ENCODE measurements at regions not wholly inside any gene's neighbourhood (a gene's known extent, or its start where the extent isn't known, plus 50 kb on each side); places are given as distances from the start of the nearest gene placed in this dataset.

DNA sequence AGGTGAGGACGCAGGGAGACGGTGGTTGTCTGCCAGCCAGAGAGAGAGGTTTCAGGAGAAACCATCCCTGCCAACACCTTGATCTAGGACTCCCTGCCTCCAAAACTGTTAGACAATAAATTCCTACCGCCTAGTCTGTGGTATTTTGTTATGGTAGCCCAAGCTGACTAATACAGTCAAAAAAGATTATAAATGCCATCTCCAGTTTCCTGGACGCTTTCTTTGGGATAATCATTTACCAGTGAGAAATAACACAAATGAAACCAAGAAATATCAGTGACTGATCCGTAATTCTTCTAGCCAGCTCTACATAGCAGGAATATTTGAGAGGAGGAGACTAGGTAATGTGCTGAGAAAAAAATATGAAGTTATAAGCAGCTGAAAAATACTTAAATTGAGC lies 707.8 kb upstream of the LMCD1 start:
- no peak for DNase-seq

DNA sequence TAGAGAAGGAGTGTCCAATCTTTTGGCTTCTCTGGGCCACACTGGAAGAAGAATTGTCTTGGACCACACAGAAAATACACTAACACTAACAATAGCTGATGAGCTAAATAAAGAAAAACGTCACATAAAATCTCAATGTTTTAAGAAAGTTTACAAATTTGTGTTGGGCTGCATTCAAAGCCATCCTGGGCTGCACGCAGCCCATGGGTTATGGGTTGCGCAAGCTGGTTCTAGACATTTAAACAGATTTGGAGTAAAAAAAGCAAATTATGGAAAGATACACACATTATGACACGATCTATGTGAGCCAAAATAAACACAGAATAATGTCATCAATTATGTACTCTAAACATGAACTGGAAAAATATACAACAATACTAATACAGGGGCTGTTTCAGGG lies 703.3 kb upstream of the LMCD1 start:
- no peak for DNase-seq

DNA sequence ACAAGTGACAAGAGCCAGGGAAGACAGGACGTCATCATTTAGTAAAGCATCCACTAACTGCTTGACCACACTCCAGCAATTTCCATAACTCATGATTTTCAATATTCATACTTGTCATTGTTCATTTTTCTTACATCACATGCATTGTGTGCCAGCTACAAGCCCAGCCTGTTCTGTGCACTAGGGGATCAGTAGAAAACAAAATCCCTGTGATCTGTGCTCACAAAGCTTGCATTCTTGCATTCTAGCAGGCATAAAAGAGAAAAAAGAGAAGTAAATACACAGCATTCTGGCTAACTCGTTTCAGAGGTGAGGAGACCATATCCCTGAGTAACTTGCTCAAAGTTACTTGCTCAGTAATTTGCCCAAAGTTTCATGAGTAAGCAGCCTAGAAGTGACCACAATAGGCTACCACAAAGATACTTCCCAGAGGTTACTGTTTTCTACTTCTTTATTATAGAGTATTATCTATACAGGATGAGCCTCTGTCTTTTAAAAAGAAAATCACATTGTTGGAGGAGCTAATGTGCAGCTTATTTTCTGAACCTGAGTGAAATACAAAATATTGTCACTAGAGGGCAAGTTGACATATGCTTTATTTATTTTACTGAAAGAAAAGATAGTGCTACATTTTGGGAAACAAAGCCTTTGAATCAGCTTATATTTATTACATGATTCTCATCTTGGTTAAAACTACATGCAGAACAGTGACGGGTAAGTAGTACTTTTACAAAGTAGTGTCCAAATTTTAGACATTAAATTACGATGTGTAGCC lies 701.4 kb upstream of the LMCD1 start:
- DNase-seq = no peak

DNA sequence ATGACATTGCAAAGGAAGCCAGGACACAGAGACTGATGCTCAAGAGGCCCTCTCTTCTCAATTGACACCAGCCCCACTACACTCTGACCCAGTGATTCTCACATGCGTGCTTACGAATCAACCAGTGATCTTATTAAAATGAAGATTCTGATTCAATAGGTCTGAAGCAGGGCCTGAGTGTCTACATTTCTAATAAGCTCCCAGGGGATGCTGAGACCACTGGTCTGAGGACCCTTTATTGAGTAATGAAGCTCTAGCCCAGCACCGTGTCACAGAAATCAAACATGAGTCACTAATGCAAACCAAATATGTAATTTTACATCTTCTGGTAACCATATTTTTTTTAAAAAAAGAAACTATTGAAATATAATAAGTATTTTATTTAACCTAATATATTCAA lies 689.1 kb upstream of the LMCD1 start:
- no peak for DNase-seq

DNA sequence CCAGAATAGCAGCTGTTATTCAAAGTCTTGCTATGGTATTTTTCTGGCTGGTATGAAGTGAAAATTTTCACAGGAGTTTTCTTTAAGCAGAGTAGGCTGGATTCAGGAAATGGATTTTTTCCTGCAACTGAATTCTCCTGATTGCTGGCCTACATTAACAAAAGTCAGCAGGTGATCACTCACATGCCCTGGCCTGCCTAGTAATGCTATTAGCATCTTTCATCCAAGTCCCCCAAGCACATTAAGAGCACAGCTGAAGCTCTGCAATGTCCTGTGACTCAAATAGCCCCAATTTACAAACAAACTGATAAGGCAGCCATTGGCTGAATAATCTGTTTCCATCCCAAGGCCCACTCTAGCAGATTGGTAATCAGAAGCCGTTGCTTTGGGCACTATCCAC lies 688.3 kb upstream of the LMCD1 start:
- DNase-seq = no peak

DNA sequence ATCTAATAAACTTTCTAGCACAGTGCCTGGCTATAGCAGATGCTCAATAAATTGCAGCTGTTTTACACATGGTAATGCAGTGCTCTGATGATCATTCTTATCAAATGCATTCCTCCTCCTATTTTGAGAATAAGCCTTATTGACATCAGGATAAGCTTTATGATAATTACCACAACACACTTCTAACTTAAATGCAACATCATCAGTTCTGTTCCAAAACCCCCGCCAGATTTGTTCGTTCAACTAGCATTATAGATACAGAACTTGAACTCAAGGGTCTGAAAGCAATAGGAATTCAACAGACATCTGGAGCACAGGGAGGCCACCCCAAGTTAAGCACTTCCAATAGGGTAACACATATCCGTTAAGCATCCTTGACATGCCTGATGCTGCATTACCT lies 684.4 kb upstream of the LMCD1 start:
- DNase-seq = no peak

DNA sequence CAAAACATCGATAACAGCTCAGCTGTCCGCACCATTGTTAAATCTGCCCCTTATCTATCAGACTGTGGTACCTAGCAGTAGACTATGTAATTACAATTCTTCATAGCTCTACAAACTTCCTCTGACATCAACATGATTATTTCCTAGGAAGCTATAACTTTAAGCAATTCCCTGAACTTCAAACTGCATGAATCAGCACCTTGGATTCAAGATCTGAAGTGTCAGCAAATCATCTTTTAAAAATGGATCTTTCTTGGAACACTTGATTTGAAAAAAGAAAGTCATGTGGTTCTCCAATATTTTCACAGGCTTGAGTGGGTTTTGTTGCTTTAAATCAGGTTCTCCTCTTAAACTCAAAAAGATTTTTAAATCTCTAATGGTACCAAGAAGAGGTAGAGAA lies 680.7 kb upstream of the LMCD1 start:
- DNase-seq = no peak

DNA sequence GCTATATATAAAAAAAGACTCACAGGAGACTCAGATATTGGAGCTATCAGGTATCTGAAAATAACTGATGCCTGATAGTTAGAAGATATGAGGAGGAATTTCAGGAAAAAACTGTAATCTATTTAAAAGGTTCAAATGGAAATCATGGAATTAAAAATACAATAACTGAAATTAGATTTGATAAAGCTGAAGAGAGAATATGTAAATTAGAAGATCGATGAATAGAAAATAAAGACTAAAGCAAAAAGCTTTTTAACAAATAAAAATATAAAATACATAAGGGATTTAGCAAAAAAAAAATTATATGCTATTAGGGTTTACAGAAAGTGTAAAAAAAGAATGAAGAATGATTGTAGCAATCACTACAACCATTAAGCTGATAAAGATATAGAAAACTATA lies 679.8 kb upstream of the LMCD1 start:
- DNase-seq = no peak

DNA sequence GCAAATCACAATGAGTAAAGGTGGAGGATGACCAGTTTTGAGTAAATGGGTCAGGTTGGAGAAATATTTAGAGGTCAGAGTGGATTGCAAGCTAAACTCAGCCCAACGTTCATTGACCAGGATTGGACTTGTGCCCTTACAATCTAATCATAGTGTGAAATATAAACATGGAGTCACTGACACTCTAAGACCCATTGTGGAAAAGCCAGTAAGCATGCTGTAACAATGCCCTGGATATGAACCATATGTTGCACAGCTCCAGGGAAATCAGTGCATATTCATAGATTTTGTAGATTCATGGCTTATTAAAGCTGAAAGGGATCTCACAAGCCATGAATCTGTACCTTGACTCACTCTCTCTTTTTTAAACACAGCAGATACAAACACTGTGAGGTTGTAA lies 660.2 kb upstream of the LMCD1 start:
- DNase-seq = no peak

DNA sequence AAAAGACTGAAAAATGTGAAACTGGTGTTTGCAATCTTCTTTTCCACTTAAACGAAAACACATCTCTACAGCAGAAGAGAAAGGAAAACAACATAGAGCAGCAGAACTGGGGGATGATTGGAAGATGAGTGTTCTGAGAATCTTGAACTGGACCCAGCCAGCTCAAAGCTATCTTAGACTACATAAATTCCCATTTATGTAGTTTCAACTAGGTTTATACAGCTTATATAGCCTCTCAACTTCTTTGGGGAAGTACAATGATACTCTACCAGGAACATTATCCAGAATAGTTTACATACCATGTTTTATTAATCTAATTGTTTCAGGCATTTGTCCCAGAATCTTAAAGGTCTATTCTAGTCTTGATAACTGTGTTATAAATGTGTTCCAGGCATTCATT lies 658.2 kb upstream of the LMCD1 start:
- no peak for DNase-seq

DNA sequence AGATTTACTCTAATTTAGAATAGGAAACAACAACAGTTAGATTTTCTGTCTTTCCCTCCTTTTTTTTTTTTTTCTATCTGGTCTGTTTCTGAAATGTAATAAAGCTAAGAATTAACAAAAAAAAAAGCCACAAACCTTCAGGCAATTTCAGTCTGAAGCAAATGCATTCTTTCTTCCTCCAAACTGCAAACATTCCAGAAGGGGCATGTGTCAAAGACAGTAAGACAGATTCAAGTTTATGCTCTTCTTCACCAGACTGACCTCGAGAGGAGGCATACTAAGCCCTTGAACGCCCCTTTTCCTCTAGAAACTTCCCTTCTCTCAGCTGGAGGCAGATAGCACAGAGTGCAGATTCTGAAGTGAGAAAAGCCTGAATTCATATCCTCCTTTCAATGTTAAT lies 654.6 kb upstream of the LMCD1 start:
- no peak for DNase-seq

DNA sequence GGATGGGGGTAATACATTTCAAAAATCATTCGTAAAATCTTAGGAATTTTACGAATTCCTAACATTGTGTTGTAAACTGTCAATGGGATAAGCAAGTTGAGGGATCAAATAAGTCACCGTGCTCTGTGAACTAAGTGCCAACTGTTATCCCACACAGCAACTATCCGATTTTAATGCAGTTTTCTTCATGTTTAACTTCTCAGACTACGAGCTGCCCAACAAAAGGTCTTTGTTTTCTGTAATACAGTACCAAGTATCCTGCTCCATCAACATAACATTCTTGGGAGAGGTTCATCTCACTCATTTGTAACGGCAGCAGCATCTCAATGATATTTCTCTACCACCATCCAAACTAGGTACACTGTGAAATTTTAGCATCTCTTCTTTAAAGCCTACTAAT lies 654.1 kb upstream of the LMCD1 start:
- no peak for DNase-seq

DNA sequence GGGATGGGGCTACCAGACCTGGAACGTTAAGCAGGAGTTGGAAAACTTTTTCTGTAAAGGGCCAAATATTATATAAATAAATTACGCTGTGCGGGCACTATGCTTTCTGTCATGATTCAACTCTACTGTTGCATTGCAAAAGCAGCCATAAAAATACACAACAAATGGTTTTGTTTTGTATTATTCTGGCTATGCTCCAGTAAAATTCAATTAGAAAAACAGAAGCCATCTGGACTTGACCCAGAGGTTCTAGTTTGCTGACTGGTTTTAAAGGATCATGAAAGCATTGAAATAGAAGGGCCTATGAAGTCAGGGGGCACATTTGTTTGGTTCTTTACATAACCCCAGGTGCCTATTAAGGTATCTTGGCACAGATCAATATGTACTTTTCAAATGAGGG lies 647.4 kb upstream of the LMCD1 start:
- DNase-seq = no peak

DNA sequence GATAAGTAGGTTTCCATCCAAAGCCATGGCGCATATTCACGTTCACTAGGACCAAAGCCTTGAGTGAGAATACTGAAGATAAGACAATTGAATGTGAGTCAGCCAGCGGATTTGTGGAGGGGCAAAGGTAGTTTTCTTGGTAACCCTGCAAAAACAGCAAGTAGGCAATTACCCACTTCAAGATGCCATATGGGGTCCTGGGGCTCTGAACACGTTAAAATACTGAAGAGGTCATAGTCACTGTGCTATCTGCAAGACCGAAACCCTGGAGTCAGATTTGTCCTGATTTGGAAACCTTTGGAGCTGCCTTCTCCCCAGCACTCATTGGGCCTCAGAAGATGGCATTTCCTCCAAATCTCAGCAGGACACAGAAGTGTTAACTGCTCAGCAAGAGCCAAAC lies 646.9 kb upstream of the LMCD1 start:
- DNase-seq = no peak

DNA sequence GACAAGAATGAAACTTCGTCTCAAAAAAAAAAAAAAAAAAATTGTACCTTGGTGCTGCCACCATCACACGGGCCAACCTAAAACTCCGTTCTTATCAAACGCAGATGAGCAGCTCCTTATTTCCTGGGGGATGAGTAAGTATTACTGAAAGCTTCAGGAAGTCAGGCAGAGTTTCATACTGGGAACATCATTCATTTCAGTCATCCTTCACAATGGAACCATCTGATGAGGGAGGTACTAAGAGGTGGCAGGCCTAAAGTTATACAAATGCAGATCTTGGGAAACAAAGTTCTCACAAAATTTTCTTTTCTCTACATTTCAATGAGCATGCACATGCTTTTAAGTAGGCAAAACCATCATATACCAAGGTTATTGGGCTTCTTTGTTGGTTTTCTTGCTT lies 636.0 kb upstream of the LMCD1 start:
- no peak for DNase-seq

DNA sequence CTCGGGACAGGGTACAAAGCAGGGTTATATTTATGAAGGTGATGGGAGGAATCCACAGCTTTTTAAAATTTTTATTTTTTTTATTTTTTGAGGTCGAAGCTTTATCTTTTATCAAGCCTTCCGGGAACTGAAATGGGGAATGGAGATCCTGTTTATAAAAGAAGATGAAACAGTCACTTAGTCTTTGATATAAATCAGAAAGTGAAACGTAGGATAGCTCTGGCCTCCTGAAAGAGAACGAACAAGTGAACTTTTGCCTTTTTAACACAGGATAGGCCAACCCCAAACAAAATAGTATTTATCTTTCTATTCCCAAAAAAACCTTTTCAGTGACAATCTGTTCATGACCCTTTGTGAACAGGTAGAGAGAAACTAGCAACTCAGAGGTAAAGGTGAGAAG lies 634.0 kb upstream of the LMCD1 start:
- no peak for DNase-seq

DNA sequence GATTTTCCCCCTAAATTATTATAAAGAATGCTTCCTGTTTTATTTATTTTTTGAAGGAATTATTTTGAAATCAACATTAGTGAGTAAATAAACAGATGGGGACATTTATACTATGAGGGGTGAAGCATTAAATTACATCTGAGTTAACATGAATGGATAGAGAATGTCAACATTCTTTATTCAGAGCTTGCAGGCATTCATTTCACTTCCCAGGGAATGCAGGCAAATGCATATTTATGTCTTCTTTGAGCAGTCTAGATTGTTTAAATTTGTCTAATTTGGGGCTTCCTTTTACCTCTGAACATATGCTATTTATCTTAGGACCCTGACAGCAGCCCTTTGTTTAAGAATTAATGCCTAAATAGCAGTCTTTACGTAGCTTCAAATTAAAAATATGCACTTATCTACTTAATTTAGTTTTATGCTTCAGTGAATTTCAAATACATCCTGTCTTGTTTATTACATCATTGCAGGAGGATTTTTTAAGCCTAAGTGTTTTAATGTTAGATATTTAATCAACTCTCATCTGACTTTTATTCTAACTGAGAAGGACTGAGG lies 630.5 kb upstream of the LMCD1 start:
- no peak for DNase-seq

DNA sequence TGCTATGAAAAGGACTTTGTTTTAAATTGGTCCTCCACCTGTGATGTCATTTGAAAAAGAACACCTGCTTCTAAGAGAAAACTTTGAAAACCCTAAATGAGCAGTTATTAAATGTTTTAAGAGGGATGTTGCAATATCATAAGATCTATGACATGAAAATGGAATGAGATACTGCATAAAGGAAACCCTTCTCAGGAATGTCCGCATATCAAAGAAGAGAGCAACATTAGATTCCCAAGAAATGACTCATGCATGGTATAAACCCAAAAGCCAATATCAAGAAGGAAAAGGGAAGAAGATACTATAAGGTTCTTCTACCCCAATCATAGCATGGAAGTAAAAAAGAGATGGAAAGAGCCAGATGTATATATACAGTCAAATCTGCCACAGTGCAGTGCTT lies 627.5 kb upstream of the LMCD1 start:
- DNase-seq = no peak

DNA sequence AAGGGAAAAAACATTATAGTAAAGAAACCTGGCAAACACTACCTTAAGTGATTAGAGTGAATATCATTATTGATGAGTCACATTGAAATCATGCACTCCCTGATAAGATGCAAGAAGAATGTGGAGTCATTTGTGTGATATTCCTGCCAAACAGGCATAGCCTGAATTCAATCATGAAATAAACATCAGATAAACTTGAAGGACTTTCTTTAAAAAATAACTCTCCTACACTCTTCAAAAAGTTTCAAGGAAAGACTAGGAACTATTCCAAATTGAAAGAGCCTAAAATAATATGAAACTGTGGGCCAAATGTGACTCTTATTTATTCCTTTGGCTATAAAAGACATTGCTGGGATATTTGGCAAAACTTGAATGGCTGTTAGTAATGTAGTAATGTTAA lies 625.7 kb upstream of the LMCD1 start:
- DNase-seq = no peak

DNA sequence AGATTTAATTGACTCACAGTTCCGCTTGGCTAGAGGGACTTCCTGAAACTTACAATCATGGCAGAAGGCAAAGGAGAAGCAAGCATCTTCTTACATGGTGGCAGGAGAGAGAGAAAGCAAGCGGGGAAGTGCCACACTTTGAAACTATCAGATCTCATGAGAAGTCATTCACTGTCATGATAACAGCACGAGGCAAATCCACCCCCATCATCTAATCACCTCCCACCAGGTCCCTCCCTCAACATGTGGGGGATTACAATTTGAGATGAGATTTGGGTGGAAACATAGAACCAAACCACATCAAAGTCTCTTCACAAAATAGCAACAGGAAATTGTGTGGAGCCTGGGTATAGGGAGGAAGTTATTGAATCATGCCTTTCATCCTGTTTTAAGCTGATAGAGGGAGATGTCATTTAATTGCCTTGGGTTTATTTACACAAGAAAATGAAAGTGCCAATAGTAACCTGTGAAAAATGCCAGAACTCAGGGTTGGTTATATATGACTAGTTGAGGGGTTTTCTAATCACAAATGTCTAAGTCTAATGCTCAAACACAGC lies 624.8 kb upstream of the LMCD1 start:
- DNase-seq = no peak

DNA sequence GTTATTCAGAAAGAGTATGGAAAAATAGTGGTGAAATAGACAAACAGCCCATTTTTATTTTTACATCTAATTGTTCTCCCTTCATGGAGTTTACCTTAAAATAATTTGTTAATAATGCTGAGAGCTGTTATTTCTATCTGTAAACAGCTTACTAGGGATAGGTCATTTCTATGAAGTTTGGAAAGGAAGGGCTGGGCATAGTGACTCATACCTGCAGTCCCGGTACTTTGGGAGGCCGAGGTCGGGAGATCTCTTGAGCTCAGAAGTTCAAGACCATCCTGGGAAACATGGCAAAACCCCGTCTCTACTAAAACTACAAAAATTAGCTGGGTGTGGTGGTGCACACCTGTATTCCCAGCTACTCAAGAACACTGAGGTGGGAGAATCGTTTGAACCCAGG lies 624.3 kb upstream of the LMCD1 start:
- DNase-seq = no peak

DNA sequence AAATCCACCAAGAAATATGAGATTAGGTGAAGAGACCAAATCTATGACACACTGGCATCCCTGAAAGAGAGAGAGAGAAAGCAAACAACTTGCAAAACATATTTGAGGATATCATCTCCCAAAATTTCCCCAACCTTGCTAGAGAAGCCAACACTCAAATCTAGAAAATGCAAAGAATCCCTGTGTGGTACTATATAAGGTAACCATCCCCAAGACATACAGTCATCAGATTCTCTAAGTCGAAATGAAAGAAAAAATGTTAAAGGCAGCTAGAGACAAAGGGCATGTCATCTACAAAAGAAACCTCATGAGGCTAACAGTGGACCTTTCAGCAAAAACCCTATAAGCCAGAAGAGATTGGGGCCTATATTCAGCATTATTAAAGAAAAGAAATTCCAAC lies 622.1 kb upstream of the LMCD1 start:
- DNase-seq = no peak

DNA sequence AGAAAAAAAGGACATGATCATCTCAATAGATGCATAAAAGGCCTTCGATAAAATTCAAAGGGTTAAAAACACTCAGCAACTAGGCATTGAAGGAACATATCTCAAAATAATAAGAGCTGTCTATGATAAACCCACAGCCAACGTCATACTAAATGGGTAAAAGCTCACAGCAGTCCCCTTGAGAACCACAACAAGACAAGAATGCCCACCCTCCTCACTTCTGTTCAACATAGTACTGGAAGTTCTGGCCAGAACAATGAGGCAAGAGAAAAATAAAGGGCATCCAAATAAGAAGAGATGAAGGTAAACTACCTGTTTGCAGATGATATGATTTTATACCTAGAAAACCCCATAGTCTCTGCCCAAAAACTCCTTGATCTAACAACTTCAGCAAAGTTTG lies 619.7 kb upstream of the LMCD1 start:
- no peak for DNase-seq

DNA sequence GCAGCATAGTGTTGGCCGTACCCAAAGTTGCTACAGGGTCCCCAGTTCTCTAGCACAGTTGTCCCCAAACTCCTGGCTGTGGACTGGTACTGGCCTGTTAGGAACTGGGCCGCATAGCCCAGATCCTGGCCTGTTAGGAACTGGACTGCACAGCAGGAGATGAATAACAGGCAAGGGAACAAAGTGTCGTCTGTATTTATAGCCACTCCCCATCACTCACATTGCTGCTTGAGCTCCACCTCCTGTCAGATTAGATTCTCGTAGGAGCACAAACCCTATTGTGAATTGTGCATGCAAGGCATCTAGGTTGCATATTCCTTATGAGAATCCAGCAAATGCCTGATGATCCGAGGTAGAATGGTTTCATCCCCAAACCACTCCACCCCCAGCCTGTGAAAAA lies 604.0 kb upstream of the LMCD1 start:
- no peak for DNase-seq

DNA sequence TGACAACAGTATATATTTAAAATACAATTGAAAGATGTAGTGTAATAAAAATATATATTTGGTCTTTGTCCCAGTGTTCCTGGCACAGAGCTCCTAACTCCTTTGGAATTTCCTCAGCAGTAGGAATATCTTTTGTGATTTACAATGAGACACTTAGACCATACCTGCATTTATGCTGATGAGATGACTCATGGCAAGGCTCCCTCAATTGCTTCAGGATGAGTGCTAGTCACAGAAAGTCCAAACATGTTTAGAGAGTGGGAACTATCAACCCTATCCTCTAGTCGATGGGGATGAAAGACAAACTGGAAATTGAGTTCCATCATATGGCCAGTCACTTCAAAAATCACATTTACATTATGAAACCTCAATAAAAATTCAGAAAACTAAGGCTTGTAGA lies 588.3 kb upstream of the LMCD1 start:
- DNase-seq = no peak

Data from NCI-H187 treated with DMSO at 0.1 percent for 48 hours (cell line).